ENCODE measurements at regions not wholly inside any gene's neighbourhood (a gene's known extent, or its start where the extent isn't known, plus 50 kb on each side); places are given as distances from the start of the nearest gene placed in this dataset.

- Mint-ChIP-seq H3K4me1 (no peaks in the 10 kb centered on the region), H3K27me3 (ENCODE audit: low read depth in 3 of 3) (peaks cover 1 to 7% (median 6%) of the 10 kb centered on the region in 3 donors), H3K9me3 (peaks cover 0 to 2% (median 0%) of the 10 kb centered on the region in 6 donors), H3K27ac (no peak overlapping the region), H3K36me3 (no peaks in the 10 kb centered on the region), H3K4me3 (no peak overlapping the region)
- no peak for DNase-seq
Observed at GRCh38 chrX:16222151-16222550, 54.9 kb downstream of the MAGEB17 start.

DNA sequence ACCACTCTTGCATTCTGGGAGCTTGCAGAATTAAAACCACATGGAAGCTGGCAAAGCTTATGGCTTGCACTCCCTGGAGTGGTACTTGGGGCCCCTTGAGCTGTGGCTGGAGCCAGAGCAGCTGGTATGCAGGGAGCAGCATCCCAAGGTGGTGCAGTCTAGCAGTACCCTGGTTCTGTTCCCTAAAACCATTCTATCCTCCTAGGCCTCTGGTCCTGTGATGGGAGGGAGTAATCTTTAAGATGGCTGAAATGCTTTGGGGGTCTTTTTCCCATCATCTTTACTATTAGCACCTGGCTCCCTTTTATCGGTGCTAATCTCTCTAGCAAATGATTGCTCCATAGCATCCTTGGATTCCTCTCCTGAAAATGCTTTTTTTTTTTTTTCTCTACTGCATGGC is 56.1 kb downstream of the MAGEB17 start:
- Mint-ChIP-seq H3K27ac (no peak overlapping the region), H3K27me3 (ENCODE audit: low read depth in 3 of 3) (peaks cover 1 to 9% (median 7%) of the 10 kb centered on the region in 3 donors), H3K9me3 (peaks cover 0 to 2% (median 0%) of the 10 kb centered on the region in 6 donors), H3K36me3 (no peaks in the 10 kb centered on the region), H3K4me1 (no peaks in the 10 kb centered on the region), H3K4me3 (no peak overlapping the region)
- no peak for DNase-seq

GRCh38 chrX:16239211-16239610 is 71.9 kb downstream of the MAGEB17 start:
- H3K4me1 Mint-ChIP-seq, result no peaks in the 10 kb centered on the region
- H3K27me3 Mint-ChIP-seq (ENCODE audit: low read depth in 3 of 3), result peaks cover 3 to 6% (median 5%) of the 10 kb centered on the region in 3 donors
- H3K36me3 Mint-ChIP-seq, result no peaks in the 10 kb centered on the region
- no peak overlapping the region for H3K4me3 Mint-ChIP-seq
- peaks cover 0 to 5% (median 0%) of the 10 kb centered on the region in 6 donors for H3K9me3 Mint-ChIP-seq
- no peak overlapping the region for H3K27ac Mint-ChIP-seq
- DNase-seq, result no peak

DNA sequence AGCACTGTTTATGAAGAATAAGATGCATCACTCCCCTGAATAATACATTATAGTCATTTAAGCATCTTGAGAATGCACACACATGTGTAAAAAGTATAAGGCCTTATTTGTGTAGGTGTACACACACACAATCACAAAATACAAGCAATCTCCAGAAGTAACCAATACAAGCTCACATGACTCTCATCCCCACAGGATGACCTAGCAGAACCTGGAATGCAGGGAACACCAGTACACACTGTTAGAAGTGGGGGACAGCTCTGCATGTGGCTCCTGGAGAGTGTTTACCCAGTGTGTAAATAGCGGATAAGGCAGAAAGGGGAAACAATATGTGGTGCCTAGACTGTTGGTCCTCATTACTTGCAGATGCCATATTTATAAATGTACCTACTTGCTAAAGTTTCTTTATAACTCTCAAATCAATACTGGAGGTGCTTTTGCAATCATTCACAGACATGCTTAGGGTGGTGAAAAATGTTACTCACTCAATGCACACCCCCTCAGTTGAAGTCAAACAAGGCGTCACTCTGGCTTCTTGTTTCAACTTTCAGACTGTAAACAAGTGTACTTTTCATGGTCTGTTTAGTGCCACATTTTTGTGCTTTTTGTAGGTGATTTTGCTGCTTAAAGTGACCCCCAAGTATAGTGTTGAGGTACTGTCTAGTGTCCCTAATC is 73.1 kb downstream of the MAGEB17 start:
- Mint-ChIP-seq H3K4me1 (no peaks in the 10 kb centered on the region), H3K27ac (no peak overlapping the region), H3K36me3 (no peaks in the 10 kb centered on the region), H3K4me3 (no peak overlapping the region), H3K9me3 (peaks cover 0 to 5% (median 0%) of the 10 kb centered on the region in 6 donors), H3K27me3 (ENCODE audit: low read depth in 3 of 3) (peaks cover 3 to 6% (median 5%) of the 10 kb centered on the region in 3 donors)
- no peak for DNase-seq

DNA sequence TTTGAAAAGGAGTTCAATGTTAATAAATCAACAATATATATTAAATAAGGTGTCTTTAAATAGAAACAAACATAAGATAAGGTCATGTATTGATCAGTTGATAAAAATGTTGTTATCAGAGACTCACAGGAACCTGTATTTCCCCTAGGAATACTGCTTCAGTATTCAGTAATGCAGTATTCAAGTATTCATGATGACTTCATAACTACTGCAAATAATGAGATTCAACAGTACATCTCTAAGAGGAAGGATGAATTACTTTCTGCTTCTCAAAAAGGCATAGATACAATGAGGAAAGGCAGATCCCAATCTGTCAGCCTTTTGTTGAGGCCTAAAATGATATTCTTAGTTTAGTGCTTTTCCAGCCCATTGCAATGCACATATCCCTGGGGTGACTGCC is 73.7 kb downstream of the MAGEB17 start:
- Mint-ChIP-seq H3K36me3 (no peaks in the 10 kb centered on the region), H3K9me3 (peaks cover 0 to 5% (median 0%) of the 10 kb centered on the region in 6 donors), H3K4me1 (no peaks in the 10 kb centered on the region), H3K4me3 (no peak overlapping the region), H3K27me3 (ENCODE audit: low read depth in 3 of 3) (peaks cover 5 to 6% (median 5%) of the 10 kb centered on the region in 3 donors), H3K27ac (no peak overlapping the region)
- no peak for DNase-seq

GRCh38 chrX:16250296-16250695 is 83.0 kb downstream of the MAGEB17 start:
- peaks cover 0 to 4% (median 2%) of the 10 kb centered on the region in 3 donors for H3K27me3 Mint-ChIP-seq (ENCODE audit: low read depth in 3 of 3)
- no peaks in the 10 kb centered on the region for H3K9me3 Mint-ChIP-seq
- H3K4me1 Mint-ChIP-seq, result no peaks in the 10 kb centered on the region
- no peaks in the 10 kb centered on the region for H3K36me3 Mint-ChIP-seq
- DNase-seq, result no peak
- H3K27ac Mint-ChIP-seq, result no peak overlapping the region
- H3K4me3 Mint-ChIP-seq, result no peak overlapping the region

- Mint-ChIP-seq H3K9me3 (no peaks in the 10 kb centered on the region), H3K4me3 (no peak overlapping the region), H3K27ac (no peak overlapping the region), H3K27me3 (ENCODE audit: low read depth in 3 of 3) (peaks cover 0 to 4% (median 0%) of the 10 kb centered on the region in 3 donors), H3K4me1 (no peaks in the 10 kb centered on the region), H3K36me3 (no peaks in the 10 kb centered on the region)
- no peak for DNase-seq
Observed at GRCh38 chrX:16251782-16252181, 84.5 kb downstream of the MAGEB17 start.

- Mint-ChIP-seq H3K4me1 (no peaks in the 10 kb centered on the region), H3K4me3 (no peak overlapping the region), H3K36me3 (no peaks in the 10 kb centered on the region), H3K9me3 (no peaks in the 10 kb centered on the region), H3K27ac (no peak overlapping the region), H3K27me3 (ENCODE audit: low read depth in 3 of 3) (peaks cover 0 to 6% (median 5%) of the 10 kb centered on the region in 3 donors)
- DNase-seq, result no peak
Observed at GRCh38 chrX:16258882-16259281, 91.6 kb downstream of the MAGEB17 start.

GRCh38 chrX:16267431-16267830 is 100.2 kb downstream of the MAGEB17 start:
- Mint-ChIP-seq H3K4me1 (no peaks in the 10 kb centered on the region), H3K27me3 (ENCODE audit: low read depth in 3 of 3) (peaks cover 0 to 4% (median 3%) of the 10 kb centered on the region in 3 donors), H3K27ac (no peak overlapping the region), H3K4me3 (no peak overlapping the region), H3K9me3 (no peaks in the 10 kb centered on the region), H3K36me3 (no peaks in the 10 kb centered on the region)
- DNase-seq, result no peak

- H3K9me3 Mint-ChIP-seq, result no peaks in the 10 kb centered on the region
- H3K4me1 Mint-ChIP-seq, result no peaks in the 10 kb centered on the region
- no peaks in the 10 kb centered on the region for H3K36me3 Mint-ChIP-seq
- no peak overlapping the region for H3K4me3 Mint-ChIP-seq
- H3K27ac Mint-ChIP-seq, result no peak overlapping the region
- peaks cover 0 to 4% (median 3%) of the 10 kb centered on the region in 3 donors for H3K27me3 Mint-ChIP-seq (ENCODE audit: low read depth in 3 of 3)
- DNase-seq, result no peak
Observed at GRCh38 chrX:16268206-16268605, 100.9 kb downstream of the MAGEB17 start.

GRCh38 chrX:16278927-16279326 is 111.6 kb downstream of the MAGEB17 start:
- Mint-ChIP-seq H3K4me1 (no peaks in the 10 kb centered on the region), H3K4me3 (no peak overlapping the region), H3K27me3 (ENCODE audit: low read depth in 3 of 3) (peaks cover 2 to 12% (median 3%) of the 10 kb centered on the region in 3 donors), H3K9me3 (peaks cover 0 to 2% (median 0%) of the 10 kb centered on the region in 6 donors), H3K27ac (no peak overlapping the region), H3K36me3 (no peaks in the 10 kb centered on the region)
- no peak for DNase-seq

DNA sequence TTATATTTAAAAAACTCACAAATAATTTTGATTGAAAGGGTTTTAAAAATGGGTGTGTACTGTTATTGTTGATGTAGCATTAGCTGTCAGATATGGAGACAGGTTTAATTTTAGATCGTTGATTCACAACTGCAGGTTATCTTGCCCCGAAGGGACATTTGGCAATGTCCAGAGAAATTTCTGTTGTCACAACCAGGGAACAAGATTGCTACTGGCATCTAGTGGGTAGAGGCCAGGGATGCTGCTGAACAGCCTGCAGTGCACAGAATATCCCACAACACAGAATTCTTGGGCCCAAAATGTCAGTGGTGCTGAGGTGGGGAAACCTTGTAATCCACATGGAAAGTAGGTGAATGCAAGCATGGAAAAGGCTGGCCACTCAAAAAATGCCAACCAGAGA is 114.9 kb downstream of the MAGEB17 start:
- H3K4me1 Mint-ChIP-seq, result no peaks in the 10 kb centered on the region
- H3K9me3 Mint-ChIP-seq, result peaks cover 0 to 2% (median 0%) of the 10 kb centered on the region in 6 donors
- no peak overlapping the region for H3K27ac Mint-ChIP-seq
- peaks cover 2 to 9% (median 3%) of the 10 kb centered on the region in 3 donors for H3K27me3 Mint-ChIP-seq (ENCODE audit: low read depth in 3 of 3)
- no peak overlapping the region for H3K4me3 Mint-ChIP-seq
- DNase-seq, result no peak
- H3K36me3 Mint-ChIP-seq, result no peaks in the 10 kb centered on the region

GRCh38 chrX:16284842-16285241 is 117.6 kb downstream of the MAGEB17 start:
- Mint-ChIP-seq H3K9me3 (peaks cover 0 to 2% (median 0%) of the 10 kb centered on the region in 6 donors), H3K27me3 (ENCODE audit: low read depth in 3 of 3) (peaks cover 0 to 2% (median under 1%) of the 10 kb centered on the region in 3 donors), H3K4me1 (no peaks in the 10 kb centered on the region), H3K36me3 (no peaks in the 10 kb centered on the region), H3K27ac (no peak overlapping the region), H3K4me3 (no peak overlapping the region)
- no peak for DNase-seq

GRCh38 chrX:16290997-16291396 is 123.7 kb downstream of the MAGEB17 start:
- Mint-ChIP-seq H3K4me1 (no peaks in the 10 kb centered on the region), H3K9me3 (peaks cover 0 to 4% (median 0%) of the 10 kb centered on the region in 6 donors), H3K27me3 (ENCODE audit: low read depth in 3 of 3) (no peaks in the 10 kb centered on the region), H3K4me3 (no peak overlapping the region), H3K36me3 (no peaks in the 10 kb centered on the region), H3K27ac (no peak overlapping the region)
- DNase-seq, result no peak

GRCh38 chrX:16300831-16301230 is 133.6 kb downstream of the MAGEB17 start:
- Mint-ChIP-seq H3K9me3 (no peaks in the 10 kb centered on the region), H3K36me3 (no peaks in the 10 kb centered on the region), H3K4me3 (no peak overlapping the region), H3K4me1 (no peaks in the 10 kb centered on the region), H3K27ac (no peak overlapping the region), H3K27me3 (ENCODE audit: low read depth in 3 of 3) (peaks cover 0 to 2% (median 1%) of the 10 kb centered on the region in 3 donors)
- no peak for DNase-seq

Measured in immature natural killer cell (primary cell).